C1 segment of cervical spinal cord (tissue), 14 donors: ENCODE measurements at regions not wholly inside any gene's neighbourhood (a gene's known extent, or its start where the extent isn't known, plus 50 kb on each side); places are given as distances from the start of the nearest gene placed in this dataset.

Source experiments
- DNase-seq, 14 donors: peaks; one replicate each; lab custom pipeline; 2025; lab: John Stamatoyannopoulos, UW

- DNase-seq = no peak
Observed at GRCh38 chr1:101316799-101317198, 80.0 kb downstream of the S1PR1 start.

GRCh38 chr1:101317590-101317989, 80.8 kb downstream of the S1PR1 start:
- no peak for DNase-seq

GRCh38 chr1:101323535-101323934, 86.7 kb downstream of the S1PR1 start:
- no peak for DNase-seq

- DNase-seq = no peak
Observed at GRCh38 chr1:101325144-101325543, 88.3 kb downstream of the S1PR1 start.

- no peak for DNase-seq
Observed at GRCh38 chr1:101330427-101331130, 93.8 kb downstream of the S1PR1 start.

- DNase-seq = no peak
Observed at GRCh38 chr1:101331794-101332193, 95.0 kb downstream of the S1PR1 start.

GRCh38 chr1:101332633-101333032, 95.8 kb downstream of the S1PR1 start:
- no peak for DNase-seq

- no peak for DNase-seq
Observed at GRCh38 chr1:101333186-101333585, 96.4 kb downstream of the S1PR1 start.

GRCh38 chr1:101337968-101338367, 101.1 kb downstream of the S1PR1 start:
- no peak for DNase-seq

GRCh38 chr1:101338714-101339430, 102.1 kb downstream of the S1PR1 start:
- DNase-seq = no peak

- DNase-seq = no peak
Observed at GRCh38 chr1:101344745-101345144, 107.9 kb downstream of the S1PR1 start.

GRCh38 chr1:101346419-101346818, 109.6 kb downstream of the S1PR1 start:
- no peak for DNase-seq

GRCh38 chr1:101356013-101356412, 119.2 kb downstream of the S1PR1 start:
- DNase-seq = no peak

GRCh38 chr1:101356604-101357443, 120.0 kb downstream of the S1PR1 start:
- peak in 1 of 14 donors; percentile 21 for DNase-seq

- DNase-seq = peak in 11 of 14 donors; percentile 11 to 56 (median 27)
Observed at GRCh38 chr1:101357444-101357986, 120.7 kb downstream of the S1PR1 start.

GRCh38 chr1:101360506-101360905, 123.7 kb downstream of the S1PR1 start:
- DNase-seq = no peak

- no peak for DNase-seq
Observed at GRCh38 chr1:101363891-101364318, 127.1 kb downstream of the S1PR1 start.

- DNase-seq = no peak
Observed at GRCh38 chr1:101364370-101365120, 127.7 kb downstream of the S1PR1 start.

- no peak for DNase-seq
Observed at GRCh38 chr1:101365186-101365585, 128.4 kb downstream of the S1PR1 start.

- DNase-seq = no peak
Observed at GRCh38 chr1:101365878-101366277, 129.1 kb downstream of the S1PR1 start.

- DNase-seq = no peak
Observed at GRCh38 chr1:101366513-101367215, 129.8 kb downstream of the S1PR1 start.
